MM.1S (cell line): ENCODE measurements at regions not wholly inside any gene's neighbourhood (a gene's known extent, or its start where the extent isn't known, plus 50 kb on each side); places are given as distances from the start of the nearest gene placed in this dataset.

ENCODE experiments used
- CTCF ChIP-seq: fragments of 300-600 bp; sonication (generic); IDR thresholded peaks from 2 replicates; pipeline ENCODE4 v1.5.1; 2016; ENCODE audit warnings: antibody characterized with exemption, low read length, mixed read lengths
- EZH2 ChIP-seq: fragments of 300-600 bp; sonication (generic); optimal IDR thresholded peaks from 2 replicates; pipeline ENCODE3; 2017; ENCODE audit warnings: low read depth, mild to moderate bottlenecking, antibody characterized with exemption, low read length, mixed read lengths
- EZH2phosphoT487 ChIP-seq: fragments of 300-600 bp; sonication (generic); IDR thresholded peaks from 2 replicates; pipeline ENCODE4 v1.6.1; 2018; ENCODE audit warnings: antibody characterized with exemption, low read length

DNA sequence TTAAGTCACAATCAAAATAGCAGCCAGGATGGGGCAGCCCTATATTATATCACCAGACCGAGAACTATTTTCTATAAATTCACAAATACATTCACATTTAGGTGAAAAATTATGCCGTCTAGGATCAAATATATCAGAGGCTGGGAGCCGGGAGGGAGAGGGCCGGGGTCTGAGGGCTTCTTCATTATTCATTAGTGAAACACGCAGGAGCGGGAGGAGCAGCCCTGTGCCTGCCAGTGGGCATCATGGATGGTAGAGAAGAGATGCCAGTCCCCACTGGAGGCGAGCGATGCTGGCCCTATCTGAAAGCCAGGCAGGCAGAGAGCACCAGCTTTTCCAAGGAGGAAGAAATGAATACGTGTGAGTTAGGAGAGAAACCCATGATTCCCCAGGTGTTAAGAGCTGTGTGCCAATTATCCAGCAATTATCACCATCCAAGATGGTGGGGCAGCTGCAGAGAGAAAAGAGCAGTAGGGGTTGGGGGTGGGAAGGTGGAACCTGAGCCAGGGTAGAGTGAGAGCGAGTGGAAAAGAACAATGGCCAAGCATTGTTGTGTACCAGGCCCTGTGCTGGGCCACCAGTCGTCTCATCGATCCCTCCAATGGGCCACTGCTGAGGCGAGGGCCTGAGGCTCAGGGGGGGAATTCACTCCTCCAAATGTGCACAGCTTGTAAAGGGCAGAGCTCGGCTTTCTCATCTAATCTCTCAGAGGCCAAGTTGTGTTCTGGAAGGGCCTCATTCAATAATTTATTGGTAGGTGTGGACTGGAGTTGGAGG is 261.3 kb upstream of the TLE3 start:
- no peak for TF ChIP-seq CTCF
- TF ChIP-seq EZH2 = no peak
- no peak for TF ChIP-seq EZH2phosphoT487
